Naive thymus-derived CD8-positive, alpha-beta T cell (primary cell): ENCODE measurements at regions not wholly inside any gene's neighbourhood (a gene's known extent, or its start where the extent isn't known, plus 50 kb on each side); places are given as distances from the start of the nearest gene placed in this dataset.
"Not testable (repeated sequence)": the region's sequence is repeated elsewhere in the genome, so short reads cannot be mapped to it uniquely, and the experiment has no call there.

Experiments used
- ATAC-seq, 2 donors: fragments of 150-1000 bp; cut with Tn5 transposase in 1 of 2; sonication (Bioruptor Pico), chemical (Tn5 transposase) in 1 of 2; 1 replicate in 1 of 2; 2 replicates in 1 of 2; pipeline ENCODE4 v1.10.0; 2021; ENCODE audit warnings: mild to moderate bottlenecking in 2 of 2, moderate library complexity in 2 of 2
- POLR2A ChIA-PET: fragments of 350-600 bp; sonication (Branson Sonifier 250); formaldehyde crosslinking; loops from one replicate; lab custom pipeline; 2021; ENCODE audit warnings: antibody characterized with exemption; lab: Charles Lee
- DNase-seq, 10 donors: peaks; one replicate each; pipeline versions ENCODE4 v3.0.0 to v3.0.0-alpha.2; 2020 to 2022
- H3K27ac Mint-ChIP-seq, 10 donors: one replicate each; pipeline ENCODE4 v1.8.0; 2020 to 2022; ENCODE audit warnings: mild to moderate bottlenecking in 10 of 10, mixed read lengths in 10 of 10, moderate library complexity in 4 of 10, inconsistent platforms in 1 of 10
- H3K27me3 Mint-ChIP-seq, 5 donors: one replicate each; pipeline ENCODE4 v1.8.0; 2021 to 2022; ENCODE audit warnings: mixed read lengths in 5 of 5
- H3K36me3 Mint-ChIP-seq, 3 donors: one replicate each; pipeline ENCODE4 v1.8.0; 2020 to 2022; ENCODE audit warnings: mixed read lengths in 3 of 3, mild to moderate bottlenecking in 2 of 3, inconsistent platforms in 1 of 3
- H3K4me1 Mint-ChIP-seq, 4 donors: one replicate each; pipeline ENCODE4 v1.8.0; 2021 to 2022; ENCODE audit warnings: mixed read lengths in 4 of 4
- H3K4me3 Mint-ChIP-seq, 10 donors: one replicate each; pipeline ENCODE4 v1.8.0; 2020 to 2022; ENCODE audit warnings: mild to moderate bottlenecking in 10 of 10, mixed read lengths in 10 of 10, moderate library complexity in 6 of 10, inconsistent platforms in 1 of 10
- H3K9me3 Mint-ChIP-seq, 9 donors: one replicate each; pipeline ENCODE4 v1.8.0; 2020 to 2022; ENCODE audit warnings: mixed read lengths in 9 of 9, mild to moderate bottlenecking in 3 of 9, inconsistent platforms in 1 of 9, moderate library complexity in 1 of 9

DNA sequence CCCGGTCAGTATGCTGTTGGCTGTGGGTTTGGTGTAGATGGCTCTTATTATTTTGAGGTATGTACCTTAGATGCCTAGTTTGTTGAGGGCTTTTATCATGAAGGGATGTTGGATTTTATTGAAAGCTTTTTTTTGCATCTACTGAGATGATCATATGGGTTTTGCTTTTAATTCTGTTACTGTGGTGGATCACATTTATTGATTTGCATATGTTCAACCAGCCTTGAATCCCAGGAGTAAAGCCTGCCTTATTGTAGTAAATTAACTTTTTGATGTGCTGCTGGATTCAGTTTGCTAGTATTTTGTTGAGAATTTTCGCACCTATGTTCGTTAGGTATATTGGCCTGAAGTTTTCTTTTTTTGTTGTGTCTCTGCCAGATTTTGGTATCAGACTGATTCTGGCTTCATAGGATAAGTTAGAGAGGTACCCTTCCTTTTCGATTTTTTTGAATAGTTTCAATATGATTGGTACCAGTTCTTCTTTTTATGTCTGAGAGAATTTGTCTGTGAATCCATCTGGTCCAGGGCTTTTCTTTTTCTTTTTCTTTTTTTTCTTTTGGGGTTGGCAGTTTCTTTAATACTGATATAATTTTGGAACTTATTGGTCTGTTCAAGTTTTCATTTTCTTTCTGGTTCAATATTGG lies 301.6 kb downstream of the SPATA31A1 start:
- H3K36me3 Mint-ChIP-seq, H3K27ac Mint-ChIP-seq, DNase-seq, H3K4me3 Mint-ChIP-seq, H3K9me3 Mint-ChIP-seq, ATAC-seq, H3K27me3 Mint-ChIP-seq, H3K4me1 Mint-ChIP-seq, POLR2A ChIA-PET: not testable (repeated sequence)

DNA sequence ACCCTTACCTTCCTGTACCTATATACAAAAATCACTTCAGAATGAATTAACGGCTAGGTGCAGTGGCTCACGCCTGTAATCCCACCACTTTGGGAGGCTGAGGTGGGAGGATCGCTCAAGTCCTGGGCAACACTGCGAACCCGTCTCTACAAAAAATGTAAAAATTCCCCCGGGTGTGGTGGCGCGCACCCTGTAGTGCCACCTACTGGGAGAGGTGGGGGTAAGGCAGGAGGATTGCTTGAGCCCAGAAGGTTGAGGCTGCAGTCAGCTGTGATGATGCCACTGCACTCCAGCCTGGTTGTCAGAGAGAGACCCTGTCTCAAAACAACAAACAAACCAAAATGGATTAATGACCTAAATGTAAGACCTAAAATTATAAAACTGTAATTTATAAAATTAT lies 307.6 kb downstream of the SPATA31A1 start:
- H3K27ac Mint-ChIP-seq, H3K4me3 Mint-ChIP-seq, H3K27me3 Mint-ChIP-seq, H3K9me3 Mint-ChIP-seq, H3K36me3 Mint-ChIP-seq, POLR2A ChIA-PET, DNase-seq, H3K4me1 Mint-ChIP-seq: not testable (repeated sequence)
- peak in 1 of 2 donors; percentile 38 for ATAC-seq

DNA sequence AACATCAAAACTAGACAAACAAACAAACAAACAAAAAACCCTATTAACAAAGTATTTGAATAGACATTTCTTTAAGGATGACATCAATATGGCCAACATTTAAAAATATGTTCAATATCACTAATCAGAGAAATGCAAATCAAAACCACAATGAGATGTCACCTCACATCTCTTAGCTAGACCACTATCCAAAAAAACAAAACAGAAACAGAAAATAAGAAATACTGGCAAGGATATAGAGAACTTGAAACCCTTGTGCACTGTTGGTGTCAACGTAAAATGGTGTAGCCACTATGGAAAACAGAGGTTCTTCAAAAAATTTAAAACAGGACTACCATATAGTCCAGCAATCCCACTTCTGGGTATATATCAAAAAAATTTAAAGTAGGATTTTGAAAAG lies 308.2 kb downstream of the SPATA31A1 start:
- POLR2A ChIA-PET, H3K27me3 Mint-ChIP-seq, H3K4me1 Mint-ChIP-seq, ATAC-seq, H3K4me3 Mint-ChIP-seq, H3K9me3 Mint-ChIP-seq, DNase-seq, H3K36me3 Mint-ChIP-seq, H3K27ac Mint-ChIP-seq: not testable (repeated sequence)

DNA sequence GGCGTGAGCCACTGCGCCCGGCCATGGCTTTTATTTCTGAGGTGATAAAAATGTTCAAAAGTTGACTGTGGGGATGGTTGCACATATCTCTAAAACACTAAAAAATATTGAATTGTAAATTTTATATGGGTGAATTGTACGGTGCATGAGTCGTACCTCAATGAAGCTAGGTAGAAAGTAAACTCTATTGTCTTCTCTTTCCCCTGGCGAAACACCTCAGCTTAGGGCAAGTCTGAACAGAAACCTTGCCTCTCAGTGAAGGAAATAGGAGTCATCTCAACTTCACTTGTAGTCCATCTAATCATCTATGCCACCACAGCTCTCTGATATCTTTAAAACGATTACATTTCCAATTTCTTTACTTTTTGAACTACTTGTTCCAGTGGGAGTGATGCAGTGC lies 309.6 kb downstream of the SPATA31A1 start:
- H3K9me3 Mint-ChIP-seq, H3K4me1 Mint-ChIP-seq, H3K27ac Mint-ChIP-seq, DNase-seq, H3K4me3 Mint-ChIP-seq, ATAC-seq, H3K36me3 Mint-ChIP-seq, POLR2A ChIA-PET, H3K27me3 Mint-ChIP-seq: not testable (repeated sequence)

DNA sequence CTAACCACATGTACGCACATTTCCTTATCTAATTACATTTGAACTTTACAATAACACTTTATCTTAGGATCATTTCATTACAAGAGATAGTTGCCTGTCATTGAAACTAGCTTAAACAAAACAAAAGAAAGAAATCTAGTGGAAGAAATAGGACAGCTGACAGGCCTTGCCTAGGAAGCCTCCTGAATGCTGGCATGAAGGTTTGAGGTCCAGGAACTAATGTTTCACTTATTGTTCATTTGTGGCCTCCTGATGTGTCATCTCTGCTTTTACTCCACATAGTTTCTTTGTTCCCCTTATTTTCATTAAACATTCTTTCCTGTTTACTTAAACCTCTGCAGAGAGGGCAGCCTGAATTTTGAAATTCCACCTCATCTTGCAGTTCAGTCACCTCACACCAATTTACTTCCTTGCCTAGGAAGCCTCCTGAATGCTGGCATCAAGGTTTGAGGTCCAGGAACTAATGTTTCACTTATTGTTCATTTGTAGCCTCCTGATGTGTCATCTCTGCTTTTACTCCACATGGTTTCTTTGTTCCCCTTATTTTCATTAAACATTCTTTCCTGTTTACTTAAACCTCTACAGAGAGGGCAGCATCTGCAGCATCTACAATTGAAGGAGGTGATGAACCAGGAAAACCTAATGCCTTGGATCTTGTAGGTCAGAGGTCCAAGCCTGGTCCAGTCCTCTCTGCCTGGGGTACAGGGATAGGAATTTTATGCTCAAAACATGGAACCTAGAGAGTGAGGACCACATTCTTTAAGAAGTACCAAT lies 319.2 kb downstream of the SPATA31A1 start:
- H3K27ac Mint-ChIP-seq, ATAC-seq, POLR2A ChIA-PET, H3K36me3 Mint-ChIP-seq, DNase-seq, H3K9me3 Mint-ChIP-seq, H3K27me3 Mint-ChIP-seq, H3K4me1 Mint-ChIP-seq, H3K4me3 Mint-ChIP-seq: not testable (repeated sequence)

DNA sequence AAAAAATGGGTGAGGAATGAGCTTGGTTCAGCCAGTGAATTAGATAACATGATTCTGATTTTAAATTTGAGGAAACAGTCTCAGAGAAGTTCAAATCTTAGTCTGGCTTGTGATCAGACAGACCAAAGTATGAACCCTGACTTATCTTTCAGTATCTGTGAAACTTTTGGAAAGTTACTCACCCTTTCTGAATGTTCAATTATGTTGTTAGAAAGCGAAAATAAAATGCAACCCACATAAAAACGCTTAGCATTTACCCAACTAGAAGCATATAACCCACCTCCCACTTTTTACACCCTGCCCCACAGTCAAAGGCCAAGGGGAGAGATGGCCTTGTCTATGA lies 319.7 kb downstream of the SPATA31A1 start:
- ATAC-seq, H3K27me3 Mint-ChIP-seq, H3K36me3 Mint-ChIP-seq, H3K4me3 Mint-ChIP-seq, H3K27ac Mint-ChIP-seq, POLR2A ChIA-PET, H3K9me3 Mint-ChIP-seq, H3K4me1 Mint-ChIP-seq, DNase-seq: not testable (repeated sequence)

DNA sequence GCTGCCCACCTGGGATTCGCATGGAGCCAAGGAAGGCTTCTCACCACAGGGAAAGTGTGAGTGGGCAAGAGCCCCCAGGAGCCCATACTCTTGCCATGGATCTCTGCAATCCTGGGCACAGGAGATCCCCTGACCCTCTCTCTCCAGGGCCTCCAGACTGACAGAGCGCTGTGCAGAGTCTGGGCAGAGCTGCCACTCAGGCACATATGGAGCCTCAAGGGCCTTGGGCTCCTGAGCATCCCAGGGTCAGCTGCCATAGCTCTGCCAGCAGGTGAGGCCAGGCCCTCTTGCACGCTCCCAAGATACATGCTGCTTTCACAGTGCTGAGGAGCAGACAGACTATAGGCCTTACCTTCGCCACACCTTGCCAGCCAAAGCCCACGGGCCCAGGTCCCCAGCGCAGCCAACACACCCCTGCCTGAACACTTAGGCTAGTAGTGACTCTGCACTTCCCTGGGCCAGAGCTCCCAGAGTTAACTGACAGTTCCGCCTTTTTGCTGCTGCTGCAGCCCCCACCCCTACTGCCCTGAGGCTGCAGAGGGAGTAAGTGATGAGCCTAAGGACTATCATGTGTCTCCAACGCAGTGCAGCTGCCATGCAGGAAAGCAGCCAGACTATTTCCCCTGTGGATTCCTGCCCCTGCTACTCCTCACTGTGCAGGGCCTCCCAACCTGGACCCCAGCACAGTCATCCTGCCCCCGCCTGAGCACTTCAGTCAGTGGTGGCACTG lies 323.2 kb downstream of the SPATA31A1 start:
- H3K4me3 Mint-ChIP-seq, H3K4me1 Mint-ChIP-seq, H3K9me3 Mint-ChIP-seq, H3K27me3 Mint-ChIP-seq, DNase-seq, H3K27ac Mint-ChIP-seq, ATAC-seq, POLR2A ChIA-PET, H3K36me3 Mint-ChIP-seq: not testable (repeated sequence)

DNA sequence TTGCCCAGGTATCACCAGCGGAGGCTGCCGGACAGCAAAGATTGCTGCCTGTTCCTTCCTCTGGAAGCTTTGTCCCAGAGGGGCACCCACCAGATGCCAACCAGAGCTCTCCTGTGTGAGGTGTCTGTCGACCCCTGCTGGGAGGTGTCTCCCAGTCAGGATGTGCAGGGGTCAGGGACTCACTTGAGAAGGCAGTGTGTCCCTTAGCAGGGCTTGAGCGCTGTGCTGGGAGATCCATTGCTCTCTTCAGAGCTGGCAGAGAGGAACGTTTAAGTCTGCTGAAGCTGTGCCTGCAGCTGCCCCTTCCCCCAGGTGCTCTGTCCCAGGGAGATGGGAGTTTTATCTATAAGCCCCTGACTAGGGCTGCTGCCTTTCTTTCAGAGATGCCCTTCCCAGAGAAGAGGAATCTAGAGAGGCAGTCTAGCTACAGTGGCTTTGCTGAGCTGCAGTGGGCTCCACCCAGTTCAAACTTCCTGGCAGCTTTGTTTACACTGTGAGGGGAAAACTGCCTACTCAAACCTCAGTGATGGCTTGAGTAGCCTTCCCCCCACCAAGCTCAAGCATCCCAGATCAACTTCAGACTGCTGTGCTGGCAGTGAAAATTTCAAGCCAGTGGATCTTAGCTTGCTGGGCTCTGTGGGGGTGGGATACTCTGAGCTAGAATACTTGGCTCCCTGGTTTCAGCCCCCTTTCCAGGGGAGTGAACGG lies 325.4 kb downstream of the SPATA31A1 start:
- POLR2A ChIA-PET, DNase-seq, H3K36me3 Mint-ChIP-seq, H3K4me3 Mint-ChIP-seq, H3K27ac Mint-ChIP-seq, H3K4me1 Mint-ChIP-seq, H3K9me3 Mint-ChIP-seq, H3K27me3 Mint-ChIP-seq, ATAC-seq: not testable (repeated sequence)

DNA sequence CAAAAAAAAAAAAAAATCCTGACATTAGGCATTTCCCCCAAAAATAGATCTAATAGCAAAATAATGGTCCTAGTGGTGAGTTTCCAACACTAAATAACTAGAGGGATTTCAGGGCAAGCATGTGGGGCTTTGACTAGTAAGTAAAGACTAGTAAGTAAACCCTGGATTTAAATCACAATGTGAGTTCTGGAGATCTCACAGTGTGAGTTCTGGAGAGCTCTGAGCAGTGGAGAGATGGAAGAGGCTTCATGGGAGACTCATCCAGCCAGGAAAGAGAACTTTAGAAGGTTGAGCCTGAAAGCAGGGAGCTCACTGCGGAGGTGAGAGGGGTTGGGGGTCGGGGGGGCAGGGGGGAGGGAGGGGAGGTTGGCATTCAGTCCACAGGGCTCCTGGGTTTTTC lies 373.4 kb downstream of the SPATA31A1 start:
- H3K4me1 Mint-ChIP-seq, DNase-seq, H3K27me3 Mint-ChIP-seq, H3K27ac Mint-ChIP-seq, H3K9me3 Mint-ChIP-seq, H3K4me3 Mint-ChIP-seq, H3K36me3 Mint-ChIP-seq, ATAC-seq, POLR2A ChIA-PET: not testable (repeated sequence)

DNA sequence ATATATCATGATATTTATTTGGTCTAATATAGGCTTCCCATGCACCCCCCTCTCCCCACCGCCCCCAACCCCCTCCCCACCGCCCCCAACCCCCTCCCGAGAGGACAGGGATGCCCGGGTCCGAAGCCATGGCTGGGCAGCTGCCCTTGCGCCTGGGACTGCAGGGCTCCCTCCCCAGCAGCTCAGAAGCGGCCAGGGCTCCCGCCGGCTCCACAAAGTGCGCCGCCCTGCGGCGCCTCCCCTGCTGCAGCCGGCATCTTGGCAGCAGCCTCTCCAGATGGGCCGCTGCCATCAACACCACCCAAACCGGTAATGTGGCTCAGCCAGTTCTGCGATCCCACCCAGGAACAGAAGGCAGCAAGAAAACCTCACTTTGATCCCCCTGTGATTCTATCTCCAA lies 389.4 kb downstream of the SPATA31A1 start:
- POLR2A ChIA-PET, ATAC-seq, H3K36me3 Mint-ChIP-seq, H3K27ac Mint-ChIP-seq, DNase-seq, H3K4me1 Mint-ChIP-seq, H3K27me3 Mint-ChIP-seq, H3K4me3 Mint-ChIP-seq, H3K9me3 Mint-ChIP-seq: not testable (repeated sequence)

DNA sequence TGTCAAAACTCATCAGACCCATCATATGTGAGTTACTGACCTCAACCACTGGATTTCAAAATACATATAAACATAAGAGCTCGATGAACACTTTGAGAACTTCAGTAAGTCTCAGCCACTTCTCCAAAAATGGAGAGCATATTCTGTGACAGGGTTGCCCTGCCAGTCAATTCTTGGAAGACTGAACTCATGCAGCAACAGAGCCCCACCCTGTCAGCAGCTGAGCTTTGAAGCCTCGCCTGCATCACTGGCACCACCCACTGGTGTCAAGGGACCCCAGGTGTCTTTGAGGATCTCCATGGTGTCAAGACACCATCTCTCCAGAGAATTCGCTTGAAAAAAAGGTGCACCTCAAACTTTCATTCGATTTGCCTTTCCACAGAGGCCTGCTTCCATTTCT lies 420.1 kb downstream of the SPATA31A1 start:
- H3K9me3 Mint-ChIP-seq, H3K27ac Mint-ChIP-seq, DNase-seq, POLR2A ChIA-PET, H3K36me3 Mint-ChIP-seq, H3K4me3 Mint-ChIP-seq, ATAC-seq, H3K4me1 Mint-ChIP-seq, H3K27me3 Mint-ChIP-seq: not testable (repeated sequence)

DNA sequence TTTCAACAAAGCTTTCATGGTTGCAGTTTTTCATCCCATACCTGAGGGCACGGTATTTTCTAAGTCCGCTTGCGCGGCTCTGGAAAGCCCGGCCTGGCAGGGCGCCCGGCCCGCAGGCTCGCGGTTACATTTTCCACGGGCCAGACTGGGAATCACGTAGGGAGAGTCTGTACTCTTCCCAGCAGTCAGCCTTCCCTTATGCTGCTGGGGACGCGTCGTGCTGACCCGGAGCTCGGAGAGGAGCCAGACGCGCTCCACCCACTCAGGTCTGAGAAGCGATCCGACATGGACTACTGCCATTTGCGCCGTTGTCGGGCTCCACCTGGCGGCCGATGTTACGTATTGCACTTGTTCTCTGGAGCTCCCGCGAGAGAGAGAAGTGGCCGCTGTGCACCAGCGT lies 435.9 kb downstream of the SPATA31A1 start:
- H3K27ac Mint-ChIP-seq, H3K4me3 Mint-ChIP-seq, H3K4me1 Mint-ChIP-seq, H3K27me3 Mint-ChIP-seq, POLR2A ChIA-PET, H3K9me3 Mint-ChIP-seq, H3K36me3 Mint-ChIP-seq: not testable (repeated sequence)
- ATAC-seq (peak; percentile 98 to 99), DNase-seq (peak in 5 of 10 donors; percentile 27 to 66 (median 49))

DNA sequence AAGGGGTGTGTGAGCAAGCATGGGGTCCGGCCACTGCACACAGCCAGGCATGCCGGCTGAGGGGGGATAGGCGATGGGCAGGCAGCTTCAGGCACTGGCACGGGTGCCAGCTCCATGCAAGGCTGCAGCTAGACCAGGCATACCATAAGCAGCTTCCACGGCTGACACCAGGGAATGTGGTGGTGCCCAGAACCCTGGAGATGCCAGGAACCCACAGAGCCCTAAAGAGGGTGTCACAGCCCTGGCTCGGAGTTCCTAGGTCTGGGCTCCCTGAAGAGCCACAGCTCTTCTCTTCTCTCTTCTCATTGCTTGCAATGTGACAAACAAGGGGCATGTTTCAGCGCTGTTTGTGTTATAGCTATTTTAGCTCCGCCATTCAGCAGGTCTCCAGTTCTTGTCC lies 442.5 kb downstream of the SPATA31A1 start:
- H3K9me3 Mint-ChIP-seq, H3K4me3 Mint-ChIP-seq, ATAC-seq, POLR2A ChIA-PET, H3K4me1 Mint-ChIP-seq, H3K27me3 Mint-ChIP-seq, H3K27ac Mint-ChIP-seq, H3K36me3 Mint-ChIP-seq: not testable (repeated sequence)
- DNase-seq = peak in 1 of 10 donors; percentile 15
